HUDEP-2 (cell line): ENCODE measurements at regions not wholly inside any gene's neighbourhood (a gene's known extent, or its start where the extent isn't known, plus 50 kb on each side); places are given as distances from the start of the nearest gene placed in this dataset.
"Not testable (repeated sequence)": the region's sequence is repeated elsewhere in the genome, so short reads cannot be mapped to it uniquely, and the experiment has no call there.

Source experiments
- DNase-seq, 76 experiments: peaks; one replicate each; lab custom pipeline; 2025; ENCODE audit not compliant: unreplicated experiment in 76 of 76; lab: John Stamatoyannopoulos, UW

GRCh38 chr2:224650815-224651439, 65.2 kb downstream of the CCDC195 start:
- DNase-seq: peak in 23 of 76 experiments; percentile 5 to 51 (median 29)

GRCh38 chr2:224647684-224648083, 62.5 kb upstream of the CUL3 start:
- not testable (repeated sequence) for DNase-seq

DNA sequence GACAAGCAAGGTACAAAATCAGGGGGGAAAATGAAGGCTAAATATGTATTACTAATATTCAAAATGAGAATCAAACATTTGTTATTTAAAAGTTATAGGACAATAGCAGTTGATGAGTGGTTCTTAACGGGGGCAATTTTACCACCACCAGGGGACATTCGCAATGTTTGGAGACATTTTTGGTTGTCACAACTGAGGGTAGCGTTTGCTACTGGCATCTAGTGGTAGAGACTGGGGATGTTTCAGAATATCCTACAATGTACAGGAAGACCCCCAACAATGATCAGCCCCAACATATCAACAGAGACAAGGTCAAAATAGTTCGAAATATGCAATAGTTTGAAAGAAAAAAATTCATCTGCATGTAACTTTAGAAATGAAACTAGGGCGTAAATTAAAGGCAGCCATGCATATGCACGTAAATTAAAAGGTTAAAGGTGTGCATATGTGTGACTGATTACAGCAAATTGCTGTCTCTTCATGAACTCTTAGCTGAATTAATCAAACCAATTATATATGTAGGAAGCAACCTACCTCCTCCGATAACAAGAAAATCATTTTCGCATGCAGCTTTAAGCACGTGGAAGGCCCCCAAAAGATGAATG, 61.2 kb upstream of the CUL3 start:
- DNase-seq: peak in 13 of 76 experiments; percentile 0 to 44 (median 13)

DNA sequence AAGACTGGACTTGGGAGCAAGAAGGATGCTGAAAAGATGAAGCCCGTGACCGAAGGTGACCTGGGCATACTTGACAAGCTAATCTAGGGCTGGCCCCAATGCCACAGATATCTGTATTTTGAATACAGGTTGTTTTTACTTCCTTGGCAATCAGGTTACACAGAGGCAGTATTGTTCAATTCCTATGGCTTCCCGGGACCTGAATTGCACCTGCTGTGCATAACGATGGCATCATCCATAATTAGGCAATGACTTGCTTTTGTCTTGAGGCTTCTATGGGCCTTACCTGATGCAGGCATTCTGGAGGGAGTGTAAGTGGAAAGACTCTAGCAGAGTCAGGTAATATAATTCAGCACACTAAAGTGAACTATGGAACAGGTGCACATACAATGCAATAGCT, 60.6 kb upstream of the CUL3 start:
- DNase-seq: no peak

DNA sequence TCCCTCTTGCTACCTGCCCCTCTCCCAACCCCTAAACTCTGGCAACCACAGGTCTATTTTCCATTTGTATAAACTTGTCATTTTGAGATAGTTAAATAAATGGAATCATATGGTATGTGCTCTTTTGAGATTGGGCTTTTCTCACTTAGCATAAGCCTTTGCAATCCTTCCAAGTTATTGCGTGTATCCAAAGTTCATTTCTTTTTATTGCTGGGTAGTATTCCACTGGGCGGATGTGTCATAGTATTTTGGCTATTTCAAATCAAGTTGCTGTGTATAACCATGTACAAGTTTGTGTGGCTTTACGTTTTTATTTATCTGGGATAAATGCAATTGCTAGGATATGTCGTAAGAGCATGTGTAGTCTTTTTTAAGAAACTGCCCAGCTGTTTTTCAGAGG, 55.5 kb upstream of the CUL3 start:
- no peak for DNase-seq

DNA sequence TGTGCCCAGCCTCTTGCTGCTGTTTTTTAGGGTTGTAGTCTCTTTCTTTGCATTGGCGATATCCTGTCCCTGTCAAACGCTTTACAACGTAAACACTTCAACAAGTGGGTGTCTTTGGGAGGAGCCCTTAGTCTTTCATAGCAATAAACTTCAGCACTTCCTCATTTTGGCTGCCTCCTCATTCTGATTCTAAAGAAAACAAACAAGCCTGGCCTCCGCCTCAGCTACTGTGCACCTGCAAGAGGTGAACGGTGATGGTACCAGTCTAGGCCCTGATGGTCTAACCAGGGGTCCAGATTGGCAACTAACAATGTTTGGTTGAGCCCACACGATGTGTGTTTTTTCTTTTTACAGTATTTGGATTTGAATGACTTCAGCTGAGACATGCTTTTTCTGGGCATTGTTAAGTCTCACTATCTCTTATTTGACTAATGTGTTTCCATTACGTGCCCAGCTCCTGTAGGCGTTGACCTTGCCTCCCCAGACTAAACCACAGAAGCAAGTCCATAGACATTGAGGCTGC, 53.2 kb upstream of the CUL3 start:
- DNase-seq: peak in 24 of 76 experiments; percentile 1 to 61 (median 15)
